ENCODE measurements at regions not wholly inside any gene's neighbourhood (a gene's known extent, or its start where the extent isn't known, plus 50 kb on each side); places are given as distances from the start of the nearest gene placed in this dataset.
A peak's percentile ranks its signal among the peaks of the same experiment; 100 is the strongest.

DNA sequence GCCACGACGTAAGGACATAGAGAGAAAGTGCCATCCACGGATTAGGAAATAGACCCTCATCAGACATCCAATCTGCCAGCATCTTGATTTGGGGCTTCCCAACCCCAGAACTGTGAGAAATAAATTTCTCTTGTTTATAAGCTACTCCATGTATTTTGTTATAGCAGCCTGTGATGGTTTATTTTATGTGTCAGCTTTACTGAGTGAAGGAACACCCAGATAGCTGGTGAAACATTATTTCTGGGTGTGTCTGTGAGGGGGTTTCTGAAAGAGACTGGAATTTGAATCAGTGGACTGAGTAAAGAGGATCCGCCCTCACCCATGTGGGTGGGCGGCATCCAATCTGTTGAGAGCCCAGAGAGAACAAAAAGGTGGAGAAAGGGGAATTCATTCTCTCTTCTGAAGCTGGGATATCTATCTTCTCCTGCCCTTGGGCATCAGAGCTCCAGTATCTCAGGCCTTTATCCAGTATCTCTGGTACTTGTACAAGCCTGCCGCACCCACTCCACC, 131.5 kb upstream of the ANKFN1 start:
- no peak overlapping the region for H3K4me3 ChIP-seq
- TF ChIP-seq, protein P1, sequence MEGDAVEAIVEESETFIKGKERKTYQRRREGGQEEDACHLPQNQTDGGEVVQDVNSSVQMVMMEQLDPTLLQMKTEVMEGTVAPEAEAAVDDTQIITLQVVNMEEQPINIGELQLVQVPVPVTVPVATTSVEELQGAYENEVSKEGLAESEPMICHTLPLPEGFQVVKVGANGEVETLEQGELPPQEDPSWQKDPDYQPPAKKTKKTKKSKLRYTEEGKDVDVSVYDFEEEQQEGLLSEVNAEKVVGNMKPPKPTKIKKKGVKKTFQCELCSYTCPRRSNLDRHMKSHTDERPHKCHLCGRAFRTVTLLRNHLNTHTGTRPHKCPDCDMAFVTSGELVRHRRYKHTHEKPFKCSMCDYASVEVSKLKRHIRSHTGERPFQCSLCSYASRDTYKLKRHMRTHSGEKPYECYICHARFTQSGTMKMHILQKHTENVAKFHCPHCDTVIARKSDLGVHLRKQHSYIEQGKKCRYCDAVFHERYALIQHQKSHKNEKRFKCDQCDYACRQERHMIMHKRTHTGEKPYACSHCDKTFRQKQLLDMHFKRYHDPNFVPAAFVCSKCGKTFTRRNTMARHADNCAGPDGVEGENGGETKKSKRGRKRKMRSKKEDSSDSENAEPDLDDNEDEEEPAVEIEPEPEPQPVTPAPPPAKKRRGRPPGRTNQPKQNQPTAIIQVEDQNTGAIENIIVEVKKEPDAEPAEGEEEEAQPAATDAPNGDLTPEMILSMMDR (IDR thresholded peaks at IDR 0.05), result no peak
- no peak for DNase-seq (ENCODE audit: low spot score)
- H3K27ac ChIP-seq, result no peak overlapping the region

DNA sequence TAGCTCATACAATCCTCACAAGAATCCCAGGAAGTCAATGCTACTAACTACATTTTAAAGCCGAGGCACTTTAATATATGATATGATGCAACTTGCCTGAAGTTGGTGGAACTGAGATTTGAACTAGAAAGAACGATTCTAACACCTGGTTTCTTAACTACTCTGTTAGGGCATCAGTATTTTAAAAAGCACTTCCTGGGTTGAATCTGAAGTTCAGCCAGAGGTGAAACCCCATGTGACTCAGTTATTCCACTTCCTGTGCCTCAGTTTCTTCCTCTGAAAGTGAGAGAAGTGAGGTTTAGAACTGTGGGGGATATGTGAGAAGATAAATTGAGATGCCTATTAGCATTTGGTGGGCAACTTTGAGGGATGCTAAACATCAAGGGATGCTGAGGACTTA, 129.4 kb upstream of the ANKFN1 start:
- TF ChIP-seq, protein P1 (IDR thresholded peaks at IDR 0.05), result no peak
- no peak for DNase-seq (ENCODE audit: low spot score)
- Histone ChIP-seq H3K27ac (no peak overlapping the region), H3K4me3 (no peak overlapping the region)

DNA sequence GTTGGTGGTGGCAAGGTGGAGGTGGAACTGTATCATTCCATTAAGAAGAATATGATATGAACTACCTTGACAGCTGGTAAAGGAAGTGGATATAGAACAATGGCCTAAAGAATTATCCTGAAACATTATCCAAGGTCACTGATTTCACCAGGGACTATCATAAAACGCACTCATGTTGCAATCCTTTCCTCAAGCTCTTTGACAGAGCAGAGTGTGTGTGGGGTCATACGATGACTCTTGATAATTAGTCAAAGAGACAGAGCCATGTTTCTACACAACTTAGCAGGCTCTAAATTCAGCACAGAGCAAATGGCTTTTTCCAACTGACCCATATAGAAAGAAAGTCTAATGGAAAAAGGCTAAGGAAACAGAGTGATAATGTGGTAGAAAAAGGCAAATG, 126.4 kb upstream of the ANKFN1 start:
- no peak overlapping the region for H3K4me3 ChIP-seq
- TF ChIP-seq, protein P1 (IDR thresholded peaks at IDR 0.05), result no peak
- no peak for DNase-seq (ENCODE audit: low spot score)
- H3K27ac ChIP-seq, result no peak overlapping the region

DNA sequence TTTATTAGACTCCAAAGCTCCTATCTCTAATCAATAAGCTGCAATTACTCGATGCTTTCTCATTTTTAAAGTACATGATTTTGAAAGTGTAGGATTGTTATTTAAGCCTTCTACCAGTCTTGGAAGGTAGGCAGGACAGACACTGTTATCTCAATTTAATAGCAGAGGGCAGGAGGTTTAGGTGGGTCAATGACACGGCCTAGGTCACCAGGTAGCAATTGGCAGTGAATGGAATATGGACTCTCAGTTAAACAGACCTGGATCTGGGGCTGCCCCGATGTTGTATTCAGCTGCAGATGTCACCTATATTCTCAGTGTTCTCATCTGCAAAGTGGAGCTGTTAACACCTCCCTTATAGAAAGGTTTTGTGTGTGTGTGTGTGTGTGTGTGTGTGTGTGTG, 124.4 kb upstream of the ANKFN1 start:
- no peak overlapping the region for H3K27ac ChIP-seq
- H3K4me3 ChIP-seq, result no peak overlapping the region
- no peak for DNase-seq (ENCODE audit: low spot score)
- TF ChIP-seq, protein P1 (IDR thresholded peaks at IDR 0.05), result no peak

DNA sequence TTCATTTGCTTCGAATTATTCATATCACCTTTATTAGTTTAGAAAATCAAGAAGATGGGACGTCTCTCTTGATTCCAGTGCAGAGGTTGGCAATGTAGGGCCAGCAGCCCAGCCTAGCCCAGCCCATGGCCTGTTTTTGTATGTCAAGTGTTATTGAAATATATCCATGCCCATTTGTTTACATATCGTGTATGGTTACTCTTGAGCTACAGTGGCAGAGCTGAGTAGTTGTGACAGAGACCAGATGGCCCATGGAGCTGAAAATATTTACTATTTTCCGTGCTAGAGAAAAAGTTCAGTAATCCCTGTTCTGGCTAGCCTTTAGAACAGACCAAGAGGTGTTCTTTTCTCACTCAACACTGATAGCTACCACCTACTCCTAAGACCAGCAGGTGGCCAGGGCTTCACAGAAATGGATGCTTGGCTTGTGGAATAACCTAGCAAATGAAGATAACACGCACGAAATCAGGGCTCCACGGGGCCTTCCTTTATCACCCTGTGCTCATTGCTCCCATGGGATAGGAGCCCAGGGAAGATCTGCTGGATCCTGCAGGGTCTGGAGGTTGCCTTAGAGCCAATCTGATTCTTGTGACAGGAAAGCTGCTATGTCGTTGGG, 123.2 kb upstream of the ANKFN1 start:
- TF ChIP-seq, protein P1 (IDR thresholded peaks at IDR 0.05), result no peak
- no peak for DNase-seq (ENCODE audit: low spot score)
- no peak overlapping the region for H3K4me3 ChIP-seq
- H3K27ac ChIP-seq, result no peak overlapping the region

DNA sequence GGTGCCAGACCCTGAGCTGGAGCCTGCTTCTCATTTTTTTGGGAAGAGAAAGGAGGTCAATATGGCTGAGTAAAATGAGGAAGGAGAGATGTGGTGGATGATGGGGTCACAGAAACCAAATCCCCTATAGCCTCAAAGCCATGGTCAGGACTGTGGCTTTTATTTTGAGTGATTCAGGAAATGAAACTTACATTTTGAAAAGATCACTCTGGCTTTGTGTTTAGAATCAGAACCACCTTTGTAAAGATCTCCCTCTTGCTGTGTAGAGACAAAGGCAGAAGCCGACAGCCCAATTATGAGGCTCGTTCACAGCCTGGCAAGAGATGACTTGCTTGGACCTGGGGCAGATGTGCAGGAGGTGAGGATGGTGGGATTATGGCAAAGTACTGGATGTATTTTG, 121.6 kb upstream of the ANKFN1 start:
- TF ChIP-seq, protein P1 (IDR thresholded peaks at IDR 0.05), result no peak
- Histone ChIP-seq H3K27ac (no peak overlapping the region), H3K4me3 (no peak overlapping the region)
- no peak for DNase-seq (ENCODE audit: low spot score)

DNA sequence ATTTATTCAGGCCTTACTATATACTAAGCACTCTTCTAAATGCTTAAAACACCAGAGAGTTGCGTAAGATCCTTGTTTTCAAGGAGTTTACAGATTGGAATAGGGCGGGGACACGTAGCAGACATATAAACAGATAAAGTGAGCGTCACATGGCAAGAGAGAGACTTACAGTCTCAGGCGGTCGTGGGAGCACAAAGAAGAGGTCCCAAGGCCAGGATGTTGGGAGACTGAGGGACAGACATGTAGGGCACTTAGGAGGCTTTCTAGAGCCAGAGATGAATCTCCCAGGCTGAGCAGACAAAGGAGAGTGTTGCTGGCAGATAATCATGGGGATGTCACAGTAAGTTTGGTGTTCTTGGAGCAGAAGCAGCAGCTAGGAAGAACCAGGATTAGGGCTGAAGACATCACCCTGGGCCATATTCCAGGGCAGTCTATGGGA, 119.1 kb upstream of the ANKFN1 start:
- TF ChIP-seq, protein P1 (IDR thresholded peaks at IDR 0.05), result no peak
- no peak for DNase-seq (ENCODE audit: low spot score)
- H3K27ac ChIP-seq, result peak overlapping the region in 1 of 2 donors; percentile 33
- H3K4me3 ChIP-seq, result no peak overlapping the region

Data from coronary artery (tissue), 2 donors.